Ovary (tissue), 7 donors: ENCODE measurements at regions not wholly inside any gene's neighbourhood (a gene's known extent, or its start where the extent isn't known, plus 50 kb on each side); places are given as distances from the start of the nearest gene placed in this dataset.

Experiments
- DNase-seq, 5 donors: peaks; one replicate each; pipeline ENCODE4 v3.0.0-alpha.2; 2019 to 2020
- H3K27ac ChIP-seq, 2 donors: fragments of 200-600 bp; one replicate each; pipeline versions ENCODE4 v1.5.1 to v1.8.0; 2019 to 2022
- H3K27me3 ChIP-seq: fragments of 200-600 bp; one replicate; pipeline ENCODE4 v1.8.0; 2022
- H3K36me3 ChIP-seq: fragments of 200-600 bp; sonication (generic); one replicate; pipeline ENCODE4 v1.5.1; 2019
- H3K4me1 ChIP-seq: one replicate; pipeline ENCODE4 v1.8.1; 2013; ENCODE audit warnings: mild to moderate bottlenecking, moderate library complexity; ENCODE audit not compliant: insufficient read depth
- H3K4me3 ChIP-seq: fragments of 200-600 bp; sonication (generic); one replicate; pipeline ENCODE4 v1.5.1; 2017
- H3K9me3 ChIP-seq, 2 donors: fragments of 200-600 bp in 1 of 2; sonication (generic) in 1 of 2; one replicate each; pipeline versions ENCODE4 v1.5.1 to v1.8.1; 2013 to 2019; ENCODE audit warnings: mild to moderate bottlenecking in 1 of 2, moderate library complexity in 1 of 2
- EP300 ChIP-seq: sonication (generic); formaldehyde crosslinking; IDR thresholded peaks from one replicate; pipeline ENCODE4 v1.6.1; 2017; ENCODE audit warnings: antibody characterized with exemption
- POLR2A ChIP-seq: fragments of 450-650 bp; IDR thresholded peaks from one replicate; pipeline ENCODE4 v1.6.1; 2017; ENCODE audit warnings: antibody characterized with exemption, mild to moderate bottlenecking, moderate library complexity
- WGBS, 3 donors: extraction: QIAGEN DNeasy Blood & Tissue Kit in 1 of 3; methylation state at CpG; one replicate each; pipeline versions ENCODE4 v1.1.5 to v1.1.7; 2013 to 2017; 5-methylcytosine and 5-hydroxymethylcytosine counted together
- intact Hi-C, 4 donors: fragments of 100-400 bp; cut with DNase I; formaldehyde crosslinking; loops; one replicate each; pipeline versions ENCODE4 v1.11.0 to v1.15.1; 2022 to 2023
- TF ChIP-seq, protein P1 (sequence below), 3 donors: fragments of 450-650 bp in 2 of 3; fragments of 200-600 bp in 1 of 3; IDR thresholded peaks; one replicate each; pipeline versions ENCODE4 v1.5.1 to v1.8.0; 2016 to 2022; ENCODE audit warnings: antibody characterized with exemption in 3 of 3, mild to moderate bottlenecking in 1 of 3
- donor health status: DM: no; HTN: no; CAD: no; lungs with moderate emphysema.
- donor health status: DM: no; HTN: no; CAD: no.
- donor health status: Bipolar disorder and iron deficiency.
- donor health status: DM: no; HTN: no; CAD: no.
- donor health status: DM: yes; HTN: yes; CAD: no.

DNA sequence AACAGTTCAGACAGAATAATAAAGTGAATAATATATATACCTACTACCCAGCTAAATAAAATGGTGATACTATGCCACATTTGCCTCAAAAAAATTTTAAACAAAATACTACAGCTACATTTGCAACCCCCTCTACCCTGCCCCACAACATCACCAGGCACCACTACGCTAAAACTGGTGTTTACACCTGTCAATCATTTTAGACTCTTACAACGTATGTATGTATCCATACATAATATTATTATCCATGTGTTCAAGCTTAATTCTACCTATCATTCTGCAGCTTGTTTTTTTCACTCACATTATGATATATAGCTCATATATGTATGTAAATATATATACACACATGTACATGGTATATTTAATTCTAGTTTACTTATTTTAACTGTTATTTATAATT lies 62.5 kb downstream of the NIBAN1 start:
- H3K9me3 ChIP-seq, result no peaks in the 10 kb centered on the region
- TF ChIP-seq, protein P1, sequence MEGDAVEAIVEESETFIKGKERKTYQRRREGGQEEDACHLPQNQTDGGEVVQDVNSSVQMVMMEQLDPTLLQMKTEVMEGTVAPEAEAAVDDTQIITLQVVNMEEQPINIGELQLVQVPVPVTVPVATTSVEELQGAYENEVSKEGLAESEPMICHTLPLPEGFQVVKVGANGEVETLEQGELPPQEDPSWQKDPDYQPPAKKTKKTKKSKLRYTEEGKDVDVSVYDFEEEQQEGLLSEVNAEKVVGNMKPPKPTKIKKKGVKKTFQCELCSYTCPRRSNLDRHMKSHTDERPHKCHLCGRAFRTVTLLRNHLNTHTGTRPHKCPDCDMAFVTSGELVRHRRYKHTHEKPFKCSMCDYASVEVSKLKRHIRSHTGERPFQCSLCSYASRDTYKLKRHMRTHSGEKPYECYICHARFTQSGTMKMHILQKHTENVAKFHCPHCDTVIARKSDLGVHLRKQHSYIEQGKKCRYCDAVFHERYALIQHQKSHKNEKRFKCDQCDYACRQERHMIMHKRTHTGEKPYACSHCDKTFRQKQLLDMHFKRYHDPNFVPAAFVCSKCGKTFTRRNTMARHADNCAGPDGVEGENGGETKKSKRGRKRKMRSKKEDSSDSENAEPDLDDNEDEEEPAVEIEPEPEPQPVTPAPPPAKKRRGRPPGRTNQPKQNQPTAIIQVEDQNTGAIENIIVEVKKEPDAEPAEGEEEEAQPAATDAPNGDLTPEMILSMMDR (IDR thresholded peaks at IDR 0.05), result no peak
- TF ChIP-seq EP300, result no peak
- no peak for TF ChIP-seq POLR2A
- no peak overlapping the region for H3K27ac ChIP-seq
- H3K4me1 ChIP-seq, result no peaks in the 10 kb centered on the region
- H3K4me3 ChIP-seq, result no peak overlapping the region
- no peak for DNase-seq
- no peaks in the 10 kb centered on the region for H3K36me3 ChIP-seq
- intact Hi-C loops, result no loop called here
- no peaks in the 10 kb centered on the region for H3K27me3 ChIP-seq
- 85 to 90% (median 88%) methylated on average over 2 of the region's 2 CpGs for WGBS, 3 donors

GRCh38 chr1:184911103-184911745 lies 63.1 kb downstream of the NIBAN1 start:
- no peak for DNase-seq
- intact Hi-C loops, result no loop called here
- no peak overlapping the region for H3K4me3 ChIP-seq
- H3K27ac ChIP-seq, result no peak overlapping the region
- 73 to 91% (median 84%) methylated on average over 1 of the region's 1 CpG for WGBS, 3 donors
- H3K36me3 ChIP-seq, result no peaks in the 10 kb centered on the region
- TF ChIP-seq, protein P1 (IDR thresholded peaks at IDR 0.05), result no peak
- TF ChIP-seq POLR2A, result no peak
- no peak for TF ChIP-seq EP300
- no peaks in the 10 kb centered on the region for H3K4me1 ChIP-seq
- H3K9me3 ChIP-seq, result no peaks in the 10 kb centered on the region
- H3K27me3 ChIP-seq, result no peaks in the 10 kb centered on the region

DNA sequence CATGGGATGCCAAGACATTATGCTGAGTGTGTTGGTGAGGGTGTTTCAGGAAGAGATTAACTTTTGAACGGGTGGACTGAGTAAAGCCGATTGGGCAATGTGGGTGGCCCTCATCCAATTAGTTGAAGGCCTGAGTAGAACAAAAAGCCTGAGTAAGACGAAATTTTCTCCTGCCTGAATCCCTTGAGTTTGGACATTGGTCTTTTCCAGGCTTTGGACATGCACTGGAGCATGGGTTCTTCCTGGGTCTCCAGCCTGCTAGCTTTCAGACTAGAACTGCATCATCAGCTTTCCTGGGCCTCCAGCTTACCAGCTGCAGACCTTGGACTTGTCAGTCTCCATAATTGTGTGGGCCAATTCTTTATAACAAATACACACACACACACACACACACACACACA lies 63.6 kb downstream of the NIBAN1 start:
- Histone ChIP-seq H3K4me1 (no peaks in the 10 kb centered on the region), H3K27ac (no peak overlapping the region), H3K9me3 (no peaks in the 10 kb centered on the region), H3K27me3 (no peaks in the 10 kb centered on the region), H3K36me3 (no peaks in the 10 kb centered on the region), H3K4me3 (no peak overlapping the region)
- DNase-seq, result peak in 1 of 5 donors; percentile 48
- TF ChIP-seq POLR2A, result no peak
- TF ChIP-seq, protein P1 (IDR thresholded peaks at IDR 0.05), result no peak
- no peak for TF ChIP-seq EP300
- 45 to 56% (median 50%) methylated on average over 3 of the region's 3 CpGs for WGBS, 3 donors
- intact Hi-C loops, result no loop called here

- no peaks in the 10 kb centered on the region for H3K9me3 ChIP-seq
- TF ChIP-seq POLR2A (no peak), EP300 (no peak)
- TF ChIP-seq, protein P1 (IDR thresholded peaks at IDR 0.05), result no peak
- H3K4me1 ChIP-seq, result no peaks in the 10 kb centered on the region
- H3K36me3 ChIP-seq, result no peaks in the 10 kb centered on the region
- H3K4me3 ChIP-seq, result no peak overlapping the region
- H3K27me3 ChIP-seq, result no peaks in the 10 kb centered on the region
- 84 to 87% (median 86%) methylated on average over 2 of the region's 2 CpGs for WGBS, 3 donors
- H3K27ac ChIP-seq, result no peak overlapping the region
- no peak for DNase-seq
- intact Hi-C loops, result no loop called here
These were observed 64.3 kb downstream of the NIBAN1 start for GRCh38 chr1:184910005-184910404.
